ENCODE measurements at regions not wholly inside any gene's neighbourhood (a gene's known extent, or its start where the extent isn't known, plus 50 kb on each side); places are given as distances from the start of the nearest gene placed in this dataset.

DNA sequence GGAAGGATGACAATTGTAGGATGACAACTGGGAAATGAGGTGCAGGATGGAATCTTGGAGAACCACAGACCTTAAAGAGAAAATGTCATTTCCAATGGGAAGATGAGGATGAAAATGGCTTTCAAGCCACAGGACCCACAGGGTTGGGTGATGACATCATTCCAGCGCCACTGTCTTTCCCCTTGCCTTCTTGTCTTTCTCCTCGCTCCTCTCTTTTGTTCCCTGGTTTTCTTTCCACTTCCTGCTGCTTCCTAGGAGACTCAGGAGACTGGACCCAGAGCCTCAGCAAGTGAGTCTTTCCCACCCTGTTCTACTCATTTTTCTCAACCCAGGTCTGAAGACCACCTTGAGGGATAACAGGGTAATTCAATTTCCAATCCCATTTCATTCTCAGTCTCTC lies 548.8 kb downstream of the FGF9 start:
- TF ChIP-seq, protein P1, sequence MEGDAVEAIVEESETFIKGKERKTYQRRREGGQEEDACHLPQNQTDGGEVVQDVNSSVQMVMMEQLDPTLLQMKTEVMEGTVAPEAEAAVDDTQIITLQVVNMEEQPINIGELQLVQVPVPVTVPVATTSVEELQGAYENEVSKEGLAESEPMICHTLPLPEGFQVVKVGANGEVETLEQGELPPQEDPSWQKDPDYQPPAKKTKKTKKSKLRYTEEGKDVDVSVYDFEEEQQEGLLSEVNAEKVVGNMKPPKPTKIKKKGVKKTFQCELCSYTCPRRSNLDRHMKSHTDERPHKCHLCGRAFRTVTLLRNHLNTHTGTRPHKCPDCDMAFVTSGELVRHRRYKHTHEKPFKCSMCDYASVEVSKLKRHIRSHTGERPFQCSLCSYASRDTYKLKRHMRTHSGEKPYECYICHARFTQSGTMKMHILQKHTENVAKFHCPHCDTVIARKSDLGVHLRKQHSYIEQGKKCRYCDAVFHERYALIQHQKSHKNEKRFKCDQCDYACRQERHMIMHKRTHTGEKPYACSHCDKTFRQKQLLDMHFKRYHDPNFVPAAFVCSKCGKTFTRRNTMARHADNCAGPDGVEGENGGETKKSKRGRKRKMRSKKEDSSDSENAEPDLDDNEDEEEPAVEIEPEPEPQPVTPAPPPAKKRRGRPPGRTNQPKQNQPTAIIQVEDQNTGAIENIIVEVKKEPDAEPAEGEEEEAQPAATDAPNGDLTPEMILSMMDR (optimal IDR thresholded peaks at IDR 0.05 in 1 of 3, IDR thresholded peaks at IDR 0.05 in 1 of 3, conservative IDR thresholded peaks at IDR 0.05 in 1 of 3; ENCODE audit: extremely low read depth in 1 of 3, insufficient read depth in 2 of 3, low read length in 3 of 3) = no peak
- TF ChIP-seq EZH2 (IDR thresholded peaks at IDR 0.05; ENCODE audit: low read length) = no peak

Measured in keratinocyte (primary cell).